ENCODE measurements at regions not wholly inside any gene's neighbourhood (a gene's known extent, or its start where the extent isn't known, plus 50 kb on each side); places are given as distances from the start of the nearest gene placed in this dataset.

- H3K9ac ChIP-seq (replicated peaks in 1 of 4; ENCODE audit: extremely low read depth in 1 of 4, low read depth in 3 of 4, low read length in 3 of 4), result no peak overlapping the region
- POLR2A ChIA-PET (ENCODE audit: partially characterized antibody), result no interaction called here
- no peak overlapping the region for H2BK120ac ChIP-seq (replicated peaks; ENCODE audit: low read depth, low read length)
- 94% methylated on average over 1 of the region's 1 CpG; no CpG with 5 or more reads in 1 of the 2 experiments for WGBS, 2 experiments (ENCODE audit: extremely low coverage in 1 of 2, insufficient coverage in 1 of 2, insufficient read length in 1 of 2, insufficient replicate concordance in 2 of 2, low coverage in 1 of 2, low lambda C conversion rate in 2 of 2, missing lambda C conversion rate in 1 of 2)
- H3K4ac ChIP-seq (replicated peaks; ENCODE audit: insufficient read length, low read depth, low read length), result no peak overlapping the region
- peaks cover 5 to 10% (median 6%) of the 10 kb centered on the region in 4 experiments; a peak in 6 of 7 replicates for H3K4me1 ChIP-seq (replicated peaks in 1 of 4; ENCODE audit: control insufficient read depth in 3 of 4, insufficient read depth in 4 of 4, low read length in 3 of 4)
- H3K23me2 ChIP-seq (ENCODE audit: low read depth, low read length), result no peaks in the 10 kb centered on the region
- CTCF ChIA-PET (ENCODE audit: partially characterized antibody), result interaction anchor here (0.6 to 2.2 kb wide), 3 partner anchors 14 to 162 kb away, joined by 3 to 6 read pairs (median 4); no protein-coding TSS in a partner anchor
- H3K14ac ChIP-seq (ENCODE audit: insufficient read length), result no peak overlapping the region
- H3K4me3 ChIP-seq (ENCODE audit: extremely low read depth in 1 of 4, insufficient read depth in 2 of 4, low read depth in 3 of 4, low read length in 4 of 4), result no peak overlapping the region
- no peak overlapping the region for H2BK20ac ChIP-seq (ENCODE audit: low read length)
- DNase-seq (ENCODE audit: low read depth in 1 of 2, low spot score in 2 of 2) (no peak), FAIRE-seq (no peak)
- H3K23ac ChIP-seq (ENCODE audit: insufficient read length), result no peak overlapping the region
- H2BK15ac ChIP-seq (ENCODE audit: low read length), result no peak overlapping the region
- no peak overlapping the region for H2BK5ac ChIP-seq (ENCODE audit: low read depth, low read length)
- H4K20me1 ChIP-seq (replicated peaks in 1 of 2; ENCODE audit: control insufficient read depth in 1 of 2, insufficient read depth in 2 of 2, low read length in 2 of 2), result no peaks in the 10 kb centered on the region
- H3K36me3 ChIP-seq (ENCODE audit: control insufficient read depth in 2 of 4, insufficient read depth in 4 of 4, low read length in 3 of 4), result no peaks in the 10 kb centered on the region
- H2BK12ac ChIP-seq (ENCODE audit: low read depth, low read length), result no peak overlapping the region
- H2AK5ac ChIP-seq (ENCODE audit: low read depth, low read length), result no peak overlapping the region
- no peak overlapping the region for H4K5ac ChIP-seq (ENCODE audit: insufficient read length, low read depth, low read length)
- H3K79me1 ChIP-seq (ENCODE audit: low read depth, low read length), result no peaks in the 10 kb centered on the region
- H3K27me3 ChIP-seq (replicated peaks in 1 of 4; ENCODE audit: control insufficient read depth in 3 of 4, extremely low read depth in 1 of 4, insufficient read depth in 3 of 4, low read length in 3 of 4), result no peaks in the 10 kb centered on the region
- no peak overlapping the region for H4K91ac ChIP-seq (replicated peaks; ENCODE audit: insufficient read length, low read length)
- H3K4me2 ChIP-seq (ENCODE audit: insufficient read depth in 1 of 2, low read depth in 2 of 2, low read length in 2 of 2), result no peak overlapping the region
- H3K18ac ChIP-seq (ENCODE audit: extremely low read depth, low read length), result no peak overlapping the region
- no peak overlapping the region for H3K56ac ChIP-seq (replicated peaks; ENCODE audit: insufficient read length, low read depth, low read length)
- no peak overlapping the region for H2AFZ ChIP-seq (ENCODE audit: low read length)
- no peaks in the 10 kb centered on the region for H3K79me2 ChIP-seq (ENCODE audit: control insufficient read depth in 1 of 2, insufficient read depth in 2 of 2, low read length in 2 of 2)
- H3K27ac ChIP-seq (ENCODE audit: low read depth, low read length), result no peak overlapping the region
- H4K8ac ChIP-seq (ENCODE audit: extremely low read depth, insufficient read depth, low read length), result no peak overlapping the region
- H3K9me3 ChIP-seq (ENCODE audit: insufficient read depth in 2 of 2, low read depth in 1 of 2, low read length in 1 of 2), result no peaks in the 10 kb centered on the region
- TF ChIP-seq TBP (IDR thresholded peaks at IDR 0.05; ENCODE audit: low read depth, low read length), result no peak
- no peak for TF ChIP-seq EZH2 (IDR thresholded peaks at IDR 0.05; ENCODE audit: low read depth, low read length, severe bottlenecking)
- TF ChIP-seq FOSL1 (IDR thresholded peaks at IDR 0.05; ENCODE audit: insufficient read depth, low read depth, low read length), result no peak
- TF ChIP-seq JUND (IDR thresholded peaks at IDR 0.05; ENCODE audit: low read length), result no peak
- no peak for TF ChIP-seq SUZ12 (IDR thresholded peaks at IDR 0.05; ENCODE audit: low read length)
- no peak for TF ChIP-seq SP2 (IDR thresholded peaks at IDR 0.05; ENCODE audit: low read length)
- no peak for TF ChIP-seq TAF1 (IDR thresholded peaks at IDR 0.05; ENCODE audit: low read depth, low read length)
- TF ChIP-seq RNF2 (IDR thresholded peaks at IDR 0.05; ENCODE audit: borderline replicate concordance, low read depth, low read length, missing control alignments, poor library complexity, severe bottlenecking), result no peak
- TF ChIP-seq SIN3A (conservative IDR thresholded peaks at IDR 0.05 in 1 of 2, IDR thresholded peaks at IDR 0.05 in 1 of 2; ENCODE audit: low read depth in 1 of 2, low read length in 2 of 2), result no peak
Measured at GRCh38 chr2:15830937-15831549, 109.3 kb upstream of the MYCN start.
